ENCODE measurements at regions not wholly inside any gene's neighbourhood (a gene's known extent, or its start where the extent isn't known, plus 50 kb on each side); places are given as distances from the start of the nearest gene placed in this dataset.

DNA sequence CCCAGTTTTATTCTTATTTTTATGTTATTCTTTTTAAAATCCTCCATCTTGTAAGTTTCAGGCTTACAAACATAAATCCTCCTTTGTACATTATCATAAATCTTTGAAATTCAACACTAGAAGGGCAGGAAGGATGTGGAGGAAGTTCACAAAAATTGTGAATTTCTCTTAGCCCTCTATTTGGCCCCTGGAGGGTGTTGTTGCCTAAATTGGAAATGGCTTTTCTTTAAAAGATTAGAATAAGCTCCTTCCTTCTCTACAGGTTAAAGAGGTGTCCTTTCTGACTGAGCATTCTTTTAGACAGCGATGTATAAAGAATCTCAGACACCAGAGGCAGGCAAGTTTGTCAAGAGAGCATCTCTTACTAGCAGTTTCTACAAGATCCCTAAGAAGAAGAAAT is 391.7 kb upstream of the OR4E1 start:
- H3K27me3 ChIP-seq (ENCODE audit: control insufficient read depth in 1 of 2, insufficient read depth in 2 of 2, low read length in 1 of 2), result no peaks in the 10 kb centered on the region
- no peaks in the 10 kb centered on the region for H3K4me1 ChIP-seq (ENCODE audit: control insufficient read depth in 1 of 2, insufficient read depth in 2 of 2, low read length in 2 of 2)
- no peak overlapping the region for H3K4me3 ChIP-seq (ENCODE audit: low read length in 2 of 2)
- 87 to 89% methylated on average over 1 of the region's 1 CpG for WGBS, 2 donors
- intact Hi-C loops (cut with DNase I), result no loop called here
- no peaks in the 10 kb centered on the region for H3K9me3 ChIP-seq (ENCODE audit: control insufficient read depth, low read length)
- H3K27ac ChIP-seq (ENCODE audit: low read depth in 1 of 2, low read length in 2 of 2), result no peak overlapping the region
- no peaks in the 10 kb centered on the region for H3K36me3 ChIP-seq (ENCODE audit: control insufficient read depth in 1 of 2, insufficient read depth in 2 of 2, low read length in 1 of 2)
- no peak for DNase-seq
- no peak for ATAC-seq (ENCODE audit: low FRiP score)

DNA sequence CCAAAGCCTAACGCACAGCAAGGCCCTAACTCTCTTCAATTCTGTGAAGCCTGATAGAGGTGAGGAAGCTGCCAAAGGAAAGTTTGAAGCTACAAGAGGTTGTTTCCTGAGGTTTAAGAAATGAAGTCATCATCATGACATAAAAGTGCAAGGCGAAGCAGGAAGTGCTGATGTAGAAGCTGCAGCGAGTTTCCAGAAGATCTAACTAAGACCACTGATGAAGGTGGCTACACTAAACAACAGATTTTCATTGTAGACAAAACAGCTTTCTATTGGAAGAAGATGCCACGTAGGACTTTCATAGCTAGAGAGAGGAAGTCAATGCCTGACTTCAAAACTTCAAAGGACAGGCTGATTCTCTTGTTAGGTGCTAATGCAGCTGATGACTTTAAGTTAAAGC is 385.6 kb upstream of the OR4E1 start:
- Histone ChIP-seq H3K27ac (ENCODE audit: low read depth in 1 of 2, low read length in 2 of 2) (no peak overlapping the region), H3K27me3 (ENCODE audit: control insufficient read depth in 1 of 2, insufficient read depth in 2 of 2, low read length in 1 of 2) (no peaks in the 10 kb centered on the region), H3K9me3 (ENCODE audit: control insufficient read depth, low read length) (no peaks in the 10 kb centered on the region), H3K4me1 (ENCODE audit: control insufficient read depth in 1 of 2, insufficient read depth in 2 of 2, low read length in 2 of 2) (peaks cover 0 to 1% of the 10 kb centered on the region in 2 donors), H3K4me3 (ENCODE audit: low read length in 2 of 2) (no peak overlapping the region), H3K36me3 (ENCODE audit: control insufficient read depth in 1 of 2, insufficient read depth in 2 of 2, low read length in 1 of 2) (no peaks in the 10 kb centered on the region)
- intact Hi-C loops (cut with DNase I), result no loop called here
- ATAC-seq (ENCODE audit: low FRiP score), result no peak
- 73 to 75% methylated on average over 4 of the region's 4 CpGs for WGBS, 2 donors
- DNase-seq, result no peak

DNA sequence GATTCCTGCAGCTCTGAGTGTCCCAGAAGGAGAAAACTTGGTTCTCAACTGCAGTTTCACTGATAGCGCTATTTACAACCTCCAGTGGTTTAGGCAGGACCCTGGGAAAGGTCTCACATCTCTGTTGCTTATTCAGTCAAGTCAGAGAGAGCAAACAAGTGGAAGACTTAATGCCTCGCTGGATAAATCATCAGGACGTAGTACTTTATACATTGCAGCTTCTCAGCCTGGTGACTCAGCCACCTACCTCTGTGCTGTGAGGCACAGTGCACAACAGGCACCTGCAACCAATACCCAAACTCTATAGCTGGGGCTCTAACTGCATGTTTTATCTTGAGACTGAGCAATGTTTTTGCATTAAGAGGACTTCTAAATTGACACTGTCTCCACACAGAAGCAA is 379.2 kb upstream of the OR4E1 start:
- no peak overlapping the region for H3K27ac ChIP-seq (ENCODE audit: low read depth in 1 of 2, low read length in 2 of 2)

DNA sequence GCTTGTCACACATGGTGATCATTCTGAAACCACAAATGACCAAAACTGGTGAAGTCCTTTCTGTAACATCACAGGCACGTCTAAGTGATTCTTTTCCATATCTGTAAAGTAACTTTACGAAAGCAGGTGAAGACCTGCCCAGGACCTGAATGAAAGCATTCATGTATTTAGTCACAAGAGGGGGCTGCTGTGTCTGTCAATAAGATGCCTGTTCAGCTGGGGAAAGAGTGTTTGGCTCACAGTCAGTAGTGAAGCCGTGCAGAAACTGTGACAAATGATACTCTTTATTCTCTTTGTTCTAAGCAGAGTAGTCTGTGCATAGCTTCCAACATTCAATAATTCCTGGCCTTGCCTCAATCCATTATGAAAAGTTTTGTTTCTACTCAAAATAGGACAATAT is 373.5 kb upstream of the OR4E1 start:
- no peak overlapping the region for H3K4me3 ChIP-seq (ENCODE audit: low read length in 2 of 2)
- intact Hi-C loops (cut with DNase I), result no loop called here
- no peak for DNase-seq
- H3K27me3 ChIP-seq (ENCODE audit: control insufficient read depth in 1 of 2, insufficient read depth in 2 of 2, low read length in 1 of 2), result peaks cover 0 to 2% of the 10 kb centered on the region in 2 donors
- ATAC-seq (ENCODE audit: low FRiP score), result no peak
- no peaks in the 10 kb centered on the region for H3K4me1 ChIP-seq (ENCODE audit: control insufficient read depth in 1 of 2, insufficient read depth in 2 of 2, low read length in 2 of 2)
- H3K9me3 ChIP-seq (ENCODE audit: control insufficient read depth, low read length), result no peaks in the 10 kb centered on the region
- H3K36me3 ChIP-seq (ENCODE audit: control insufficient read depth in 1 of 2, insufficient read depth in 2 of 2, low read length in 1 of 2), result no peaks in the 10 kb centered on the region
- 28 to 29% methylated on average over 3 of the region's 3 CpGs for WGBS, 2 donors
- no peak overlapping the region for H3K27ac ChIP-seq (ENCODE audit: low read depth in 1 of 2, low read length in 2 of 2)

More for the DNA sequence above, 379.2 kb upstream of the OR4E1 start:
- Histone ChIP-seq H3K27me3 (ENCODE audit: control insufficient read depth in 1 of 2, insufficient read depth in 2 of 2, low read length in 1 of 2) (peaks cover 0 to 2% of the 10 kb centered on the region in 2 donors), H3K9me3 (ENCODE audit: control insufficient read depth, low read length) (no peaks in the 10 kb centered on the region), H3K4me1 (ENCODE audit: control insufficient read depth in 1 of 2, insufficient read depth in 2 of 2, low read length in 2 of 2) (no peaks in the 10 kb centered on the region), H3K4me3 (ENCODE audit: low read length in 2 of 2) (no peak overlapping the region), H3K36me3 (ENCODE audit: control insufficient read depth in 1 of 2, insufficient read depth in 2 of 2, low read length in 1 of 2) (no peaks in the 10 kb centered on the region)
- WGBS, 2 donors, result 36 to 41% methylated on average over 3 of the region's 3 CpGs
- no peak for ATAC-seq (ENCODE audit: low FRiP score)
- DNase-seq, result no peak
- intact Hi-C loops (cut with DNase I), result no loop called here

DNA sequence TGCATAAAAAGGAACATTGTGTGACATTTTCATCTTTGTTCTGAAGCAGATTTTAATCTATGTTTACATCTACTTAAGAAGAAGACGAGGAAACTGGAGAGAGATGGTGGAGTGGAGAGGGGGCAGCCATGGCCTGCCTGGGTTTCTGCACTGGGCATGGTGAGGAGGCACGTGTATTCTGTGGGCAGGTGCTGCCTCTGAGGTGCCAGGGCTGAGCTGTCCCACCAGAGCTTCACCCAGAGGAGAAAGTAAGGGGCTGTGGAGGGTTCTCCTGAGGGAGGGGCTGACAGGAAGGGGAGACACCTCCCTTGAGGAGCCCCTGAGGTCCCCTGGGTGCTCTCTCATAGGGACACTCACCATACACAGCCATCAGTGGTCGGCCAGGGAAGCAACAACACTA is 372.4 kb upstream of the OR4E1 start:
- no peak overlapping the region for H3K4me3 ChIP-seq (ENCODE audit: low read length in 2 of 2)
- no peak for ATAC-seq (ENCODE audit: low FRiP score)
- WGBS, 2 donors, result 62 to 69% methylated on average over 3 of the region's 3 CpGs

DNA sequence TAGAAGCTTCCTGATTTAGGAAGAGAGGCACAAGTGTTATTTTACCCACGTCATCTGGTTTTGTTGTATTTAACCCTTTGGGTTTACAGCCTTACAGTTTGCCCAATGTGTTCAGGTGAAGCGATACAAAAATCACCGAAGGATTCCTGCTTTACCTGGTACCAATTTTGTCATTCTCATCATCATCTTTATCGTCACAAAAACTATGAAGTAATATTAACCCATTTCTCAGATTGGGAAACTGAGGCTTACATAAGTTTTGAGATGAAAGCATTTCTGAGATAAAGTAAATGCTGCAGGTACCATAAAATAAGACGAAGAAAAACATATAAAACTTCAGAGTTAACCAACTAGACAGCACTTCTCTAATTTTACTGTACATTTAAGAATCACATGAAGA is 370.6 kb upstream of the OR4E1 start:
- no peak overlapping the region for H3K4me3 ChIP-seq (ENCODE audit: low read length in 2 of 2)
- WGBS, 2 donors, result 67 to 69% methylated on average over 5 of the region's 5 CpGs
- no peaks in the 10 kb centered on the region for H3K9me3 ChIP-seq (ENCODE audit: control insufficient read depth, low read length)
- DNase-seq (no peak), ATAC-seq (ENCODE audit: low FRiP score) (no peak)
- H3K36me3 ChIP-seq (ENCODE audit: control insufficient read depth in 1 of 2, insufficient read depth in 2 of 2, low read length in 1 of 2), result no peaks in the 10 kb centered on the region
- H3K4me1 ChIP-seq (ENCODE audit: control insufficient read depth in 1 of 2, insufficient read depth in 2 of 2, low read length in 2 of 2), result no peaks in the 10 kb centered on the region
- no peak overlapping the region for H3K27ac ChIP-seq (ENCODE audit: low read depth in 1 of 2, low read length in 2 of 2)
- H3K27me3 ChIP-seq (ENCODE audit: control insufficient read depth in 1 of 2, insufficient read depth in 2 of 2, low read length in 1 of 2), result peaks cover 0 to 2% of the 10 kb centered on the region in 2 donors
- intact Hi-C loops (cut with DNase I), result no loop called here

More for the DNA sequence above, 372.4 kb upstream of the OR4E1 start:
- intact Hi-C loops (cut with DNase I), result no loop called here
- Histone ChIP-seq H3K27ac (ENCODE audit: low read depth in 1 of 2, low read length in 2 of 2) (no peak overlapping the region), H3K9me3 (ENCODE audit: control insufficient read depth, low read length) (no peaks in the 10 kb centered on the region), H3K4me1 (ENCODE audit: control insufficient read depth in 1 of 2, insufficient read depth in 2 of 2, low read length in 2 of 2) (no peaks in the 10 kb centered on the region), H3K27me3 (ENCODE audit: control insufficient read depth in 1 of 2, insufficient read depth in 2 of 2, low read length in 1 of 2) (peaks cover 0 to 2% of the 10 kb centered on the region in 2 donors), H3K36me3 (ENCODE audit: control insufficient read depth in 1 of 2, insufficient read depth in 2 of 2, low read length in 1 of 2) (no peaks in the 10 kb centered on the region)
- DNase-seq, result no peak

DNA sequence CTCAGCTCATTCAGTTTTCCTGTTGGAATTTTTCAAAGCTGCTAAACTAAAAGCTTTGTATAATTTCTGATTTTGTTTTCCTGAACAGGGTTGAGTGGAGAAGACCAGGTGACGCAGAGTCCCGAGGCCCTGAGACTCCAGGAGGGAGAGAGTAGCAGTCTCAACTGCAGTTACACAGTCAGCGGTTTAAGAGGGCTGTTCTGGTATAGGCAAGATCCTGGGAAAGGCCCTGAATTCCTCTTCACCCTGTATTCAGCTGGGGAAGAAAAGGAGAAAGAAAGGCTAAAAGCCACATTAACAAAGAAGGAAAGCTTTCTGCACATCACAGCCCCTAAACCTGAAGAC is 367.1 kb upstream of the OR4E1 start:
- H3K4me3 ChIP-seq (ENCODE audit: low read length in 2 of 2), result no peak overlapping the region
- no peak for ATAC-seq (ENCODE audit: low FRiP score)

DNA sequence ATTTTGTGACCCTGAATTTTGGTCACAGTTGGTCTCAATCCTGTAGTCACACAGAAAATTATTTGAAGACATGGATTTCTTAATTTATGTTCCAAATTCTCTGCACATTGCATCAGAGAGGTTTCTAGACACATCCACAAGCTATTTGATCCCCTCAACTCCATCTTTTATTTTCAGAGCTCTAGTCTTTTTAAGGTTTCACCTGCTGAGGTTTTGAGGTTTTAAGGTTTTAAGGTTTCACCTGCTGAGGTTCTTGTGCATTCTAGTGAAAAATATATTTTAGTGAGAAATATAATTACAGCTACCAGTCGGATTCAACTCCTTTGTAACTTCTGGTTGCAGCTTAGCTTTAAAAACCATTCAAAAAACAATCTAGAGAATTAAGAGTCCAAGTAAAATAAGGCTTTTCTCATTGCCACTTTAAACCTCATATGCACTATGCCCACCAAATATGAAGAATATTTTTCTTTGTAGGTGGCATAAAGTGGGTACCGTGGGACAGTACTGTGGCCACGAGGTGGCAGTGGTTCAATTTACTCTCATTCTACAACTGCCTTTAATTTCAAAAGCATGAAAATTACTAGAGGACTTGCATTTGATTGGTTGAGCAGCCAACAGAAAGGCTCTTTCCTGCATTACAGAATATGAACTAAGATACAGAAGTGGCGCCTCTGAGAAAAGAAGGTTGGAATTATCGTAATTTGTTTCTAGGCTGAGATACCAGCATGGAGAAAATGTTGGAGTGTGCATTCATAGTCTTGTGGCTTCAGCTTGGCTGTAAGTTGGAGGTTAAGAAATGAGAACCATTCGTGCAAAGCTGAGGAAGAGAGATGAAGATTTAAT is 366.5 kb upstream of the OR4E1 start:
- Histone ChIP-seq H3K27ac (ENCODE audit: low read depth in 1 of 2, low read length in 2 of 2) (no peak overlapping the region), H3K27me3 (ENCODE audit: control insufficient read depth in 1 of 2, insufficient read depth in 2 of 2, low read length in 1 of 2) (no peaks in the 10 kb centered on the region), H3K36me3 (ENCODE audit: control insufficient read depth in 1 of 2, insufficient read depth in 2 of 2, low read length in 1 of 2) (no peaks in the 10 kb centered on the region), H3K4me1 (ENCODE audit: control insufficient read depth in 1 of 2, insufficient read depth in 2 of 2, low read length in 2 of 2) (no peaks in the 10 kb centered on the region), H3K9me3 (ENCODE audit: control insufficient read depth, low read length) (no peaks in the 10 kb centered on the region), H3K4me3 (ENCODE audit: low read length in 2 of 2) (no peak overlapping the region)
- intact Hi-C loops (cut with DNase I), result no loop called here
- ATAC-seq (ENCODE audit: low FRiP score) (no peak), DNase-seq (no peak)
- 34 to 49% methylated on average over 6 of the region's 6 CpGs for WGBS, 2 donors

More for the DNA sequence above, 367.1 kb upstream of the OR4E1 start:
- intact Hi-C loops (cut with DNase I), result no loop called here
- no peaks in the 10 kb centered on the region for H3K27me3 ChIP-seq (ENCODE audit: control insufficient read depth in 1 of 2, insufficient read depth in 2 of 2, low read length in 1 of 2)
- no peaks in the 10 kb centered on the region for H3K36me3 ChIP-seq (ENCODE audit: control insufficient read depth in 1 of 2, insufficient read depth in 2 of 2, low read length in 1 of 2)
- DNase-seq, result no peak
- H3K9me3 ChIP-seq (ENCODE audit: control insufficient read depth, low read length), result no peaks in the 10 kb centered on the region
- H3K27ac ChIP-seq (ENCODE audit: low read depth in 1 of 2, low read length in 2 of 2), result no peak overlapping the region
- WGBS, 2 donors, result 80 to 89% methylated on average over 3 of the region's 3 CpGs
- H3K4me1 ChIP-seq (ENCODE audit: control insufficient read depth in 1 of 2, insufficient read depth in 2 of 2, low read length in 2 of 2), result no peaks in the 10 kb centered on the region

DNA sequence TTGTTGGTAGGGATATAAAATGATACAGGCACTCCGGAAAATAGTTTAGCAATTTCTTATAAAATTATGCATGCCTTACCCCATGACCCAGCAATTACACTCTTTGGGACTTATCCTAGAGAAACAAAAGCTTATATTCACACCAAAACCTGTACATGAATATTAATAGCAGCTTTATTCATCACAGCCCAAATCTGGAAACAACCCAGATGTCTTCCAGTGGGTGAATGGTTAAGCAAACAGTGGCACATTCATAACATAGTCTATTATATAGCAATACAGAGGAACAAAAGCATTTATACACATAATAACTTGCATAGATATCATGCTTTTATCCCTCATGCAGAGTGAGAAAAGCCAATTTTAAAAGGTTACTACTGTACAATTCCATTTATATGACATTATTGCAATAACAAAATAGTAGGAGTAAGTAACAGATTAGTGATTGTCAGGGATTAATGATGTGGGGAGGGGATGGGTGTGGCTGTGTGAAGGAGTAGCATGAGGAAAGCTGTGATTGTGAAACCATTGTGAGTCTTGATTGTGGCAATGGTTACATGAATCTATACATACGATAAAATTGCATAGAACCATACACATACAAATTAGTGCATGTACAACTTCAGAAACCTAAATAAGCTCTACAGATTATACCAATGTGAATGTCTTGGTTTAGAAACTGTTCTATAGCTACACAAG is 363.1 kb upstream of the OR4E1 start:
- ATAC-seq (ENCODE audit: low FRiP score), result no peak
- Histone ChIP-seq H3K9me3 (ENCODE audit: control insufficient read depth, low read length) (no peaks in the 10 kb centered on the region), H3K36me3 (ENCODE audit: control insufficient read depth in 1 of 2, insufficient read depth in 2 of 2, low read length in 1 of 2) (no peaks in the 10 kb centered on the region), H3K4me3 (ENCODE audit: low read length in 2 of 2) (no peak overlapping the region), H3K4me1 (ENCODE audit: control insufficient read depth in 1 of 2, insufficient read depth in 2 of 2, low read length in 2 of 2) (no peaks in the 10 kb centered on the region), H3K27ac (ENCODE audit: low read depth in 1 of 2, low read length in 2 of 2) (no peak overlapping the region), H3K27me3 (ENCODE audit: control insufficient read depth in 1 of 2, insufficient read depth in 2 of 2, low read length in 1 of 2) (no peaks in the 10 kb centered on the region)
- DNase-seq, result no peak
- WGBS, 2 donors, result 59 to 60% methylated on average over 2 of the region's 2 CpGs
- intact Hi-C loops (cut with DNase I), result no loop called here

Data from aorta (tissue), 5 donors.